H1 (cell line): ENCODE measurements at regions not wholly inside any gene's neighbourhood (a gene's known extent, or its start where the extent isn't known, plus 50 kb on each side); places are given as distances from the start of the nearest gene placed in this dataset.

Experiments used
- CTCF ChIA-PET: fragments of 300-600 bp; sonication (Branson Sonifier 250); formaldehyde crosslinking; loops from one replicate; lab custom pipeline; 2021; ENCODE audit not compliant: partially characterized antibody; lab: Charles Lee
- POLR2A ChIA-PET: fragments of 300-600 bp; sonication (Branson Sonifier 250); formaldehyde crosslinking; loops from one replicate; lab custom pipeline; 2021; ENCODE audit warnings: inconsistent platforms; ENCODE audit not compliant: partially characterized antibody; lab: Charles Lee
- DNase-seq, 2 experiments: peaks; one replicate each; pipeline versions ENCODE4 v3.0.0 to v3.0.0-alpha.2; 2010 to 2022; ENCODE audit warnings: low spot score in 2 of 2, low read depth in 1 of 2, mixed read lengths in 1 of 2
- FAIRE-seq: peaks from 2 replicates; lab custom pipeline; 2011; peaks lifted over from hg19 to GRCh38; lab: Jason Lieb, UNC
- H2AFZ ChIP-seq: 2 replicates; pipeline ENCODE4 v1.8.1; 2012; ENCODE audit warnings: low read length, inconsistent platforms
- H2AK5ac ChIP-seq: 2 replicates; pipeline ENCODE4 v1.6.1; 2013; ENCODE audit warnings: low read depth, low read length
- H2BK120ac ChIP-seq: replicated peaks from 2 replicates; pipeline ENCODE3; 2013; ENCODE audit warnings: low read depth, low read length, inconsistent platforms
- H2BK12ac ChIP-seq: 2 replicates; pipeline ENCODE4 v1.6.1; 2013; ENCODE audit warnings: low read depth, low read length
- H2BK15ac ChIP-seq: 2 replicates; pipeline ENCODE4 v1.6.1; 2013; ENCODE audit warnings: low read length
- H2BK20ac ChIP-seq: 2 replicates; pipeline ENCODE4 v1.6.1; 2013; ENCODE audit warnings: low read length
- H2BK5ac ChIP-seq: 2 replicates; pipeline ENCODE4 v1.6.1; 2013; ENCODE audit warnings: low read depth, low read length
- H3K14ac ChIP-seq: 2 replicates; pipeline ENCODE4 v1.6.1; 2013; ENCODE audit warnings: inconsistent platforms; ENCODE audit not compliant: insufficient read length
- H3K18ac ChIP-seq: 2 replicates; pipeline ENCODE4 v1.6.1; 2013; ENCODE audit warnings: low read length; ENCODE audit errors: extremely low read depth
- H3K23ac ChIP-seq: 2 replicates; pipeline ENCODE4 v1.6.1; 2013; ENCODE audit warnings: inconsistent platforms; ENCODE audit not compliant: insufficient read length
- H3K23me2 ChIP-seq: 2 replicates; pipeline ENCODE4 v1.6.1; 2013; ENCODE audit warnings: low read depth, low read length
- H3K27ac ChIP-seq: 2 replicates; pipeline ENCODE4 v1.6.1; 2011; ENCODE audit warnings: low read depth, low read length, inconsistent platforms
- H3K27me3 ChIP-seq, 4 experiments: replicated peaks in 1 of 4; 1 replicate in 1 of 4; 2 replicates in 3 of 4; pipeline versions ENCODE4 v1.6.1 to v1.8.1; 2011 to 2013; ENCODE audit warnings: low read length in 3 of 4, mild to moderate bottlenecking in 3 of 4, inconsistent platforms in 2 of 4, mixed read lengths in 2 of 4, moderate library complexity in 1 of 4; ENCODE audit not compliant: control insufficient read depth in 3 of 4, insufficient read depth in 3 of 4; ENCODE audit errors: extremely low read depth in 1 of 4
- H3K36me3 ChIP-seq, 4 experiments: 2 replicates each; pipeline versions ENCODE4 v1.6.1 to v1.8.1; 2011 to 2013; ENCODE audit warnings: mild to moderate bottlenecking in 4 of 4, low read length in 3 of 4, moderate library complexity in 2 of 4, control low read depth in 1 of 4, inconsistent platforms in 1 of 4; ENCODE audit not compliant: insufficient read depth in 4 of 4, control insufficient read depth in 2 of 4
- H3K4ac ChIP-seq: replicated peaks from 2 replicates; pipeline ENCODE3; 2013; ENCODE audit warnings: low read length, low read depth, mixed read lengths, inconsistent platforms; ENCODE audit not compliant: insufficient read length
- H3K4me1 ChIP-seq, 4 experiments: replicated peaks in 1 of 4; 1 replicate in 1 of 4; 2 replicates in 3 of 4; pipeline versions ENCODE4 v1.6.1 to v1.8.1; 2011 to 2013; ENCODE audit warnings: low read length in 3 of 4, inconsistent platforms in 2 of 4, mixed read lengths in 1 of 4; ENCODE audit not compliant: insufficient read depth in 4 of 4, control insufficient read depth in 3 of 4
- H3K4me2 ChIP-seq, 2 experiments: 2 replicates each; pipeline versions ENCODE4 v1.6.1 to v1.8.1; 2011 to 2013; ENCODE audit warnings: low read depth in 2 of 2, low read length in 2 of 2, control low read depth in 1 of 2, inconsistent platforms in 1 of 2, mild to moderate bottlenecking in 1 of 2; ENCODE audit not compliant: insufficient read depth in 1 of 2
- H3K4me3 ChIP-seq, 4 experiments: fragments of 200-600, 300-600 bp in 1 of 4; sonication (generic), shearing (Covaris generic), sonication (Bioruptor Twin) in 1 of 4; 2 replicates each; pipeline versions ENCODE4 v1.5.1 to v1.8.1; 2011 to 2016; ENCODE audit warnings: low read length in 4 of 4, low read depth in 3 of 4, control low read depth in 2 of 4, inconsistent platforms in 2 of 4, mild to moderate bottlenecking in 2 of 4, mixed read lengths in 1 of 4, moderate library complexity in 1 of 4; ENCODE audit not compliant: insufficient read depth in 2 of 4; ENCODE audit errors: extremely low read depth in 1 of 4
- H3K56ac ChIP-seq: replicated peaks from 2 replicates; pipeline ENCODE3; 2013; ENCODE audit warnings: low read depth, mild to moderate bottlenecking, mixed read lengths, low read length, inconsistent platforms; ENCODE audit not compliant: insufficient read length
- H3K79me1 ChIP-seq: 2 replicates; pipeline ENCODE4 v1.6.1; 2013; ENCODE audit warnings: low read depth, low read length, control low read depth
- H3K79me2 ChIP-seq, 2 experiments: 2 replicates each; pipeline versions ENCODE4 v1.6.1 to v1.8.1; 2012 to 2013; ENCODE audit warnings: low read length in 2 of 2, mild to moderate bottlenecking in 2 of 2, inconsistent platforms in 1 of 2; ENCODE audit not compliant: insufficient read depth in 2 of 2, control insufficient read depth in 1 of 2
- H3K9ac ChIP-seq, 4 experiments: replicated peaks in 1 of 4; 1 replicate in 1 of 4; 2 replicates in 3 of 4; pipeline versions ENCODE4 v1.6.1 to v1.8.1; 2011 to 2013; ENCODE audit warnings: low read depth in 3 of 4, low read length in 3 of 4, control low read depth in 2 of 4, mild to moderate bottlenecking in 2 of 4, moderate library complexity in 2 of 4, inconsistent platforms in 1 of 4; ENCODE audit errors: extremely low read depth in 1 of 4
- H3K9me3 ChIP-seq, 2 experiments: 2 replicates each; pipeline versions ENCODE4 v1.6.1 to v1.8.1; 2012 to 2013; ENCODE audit warnings: mild to moderate bottlenecking in 2 of 2, moderate library complexity in 2 of 2, control low read depth in 1 of 2, inconsistent platforms in 1 of 2, low read depth in 1 of 2, low read length in 1 of 2, mixed read lengths in 1 of 2; ENCODE audit not compliant: insufficient read depth in 2 of 2
- H4K20me1 ChIP-seq, 2 experiments: replicated peaks in 1 of 2; 2 replicates each; pipeline versions ENCODE3 to v1.8.1; 2011 to 2013; ENCODE audit warnings: inconsistent platforms in 2 of 2, low read length in 2 of 2, mild to moderate bottlenecking in 1 of 2; ENCODE audit not compliant: insufficient read depth in 2 of 2, control insufficient read depth in 1 of 2
- H4K5ac ChIP-seq: 2 replicates; pipeline ENCODE4 v1.6.1; 2013; ENCODE audit warnings: low read length, low read depth, mixed read lengths, inconsistent platforms; ENCODE audit not compliant: insufficient read length
- H4K8ac ChIP-seq: 2 replicates; pipeline ENCODE4 v1.8.0; 2013; ENCODE audit warnings: mild to moderate bottlenecking, moderate library complexity, low read length, inconsistent platforms; ENCODE audit not compliant: insufficient read depth; ENCODE audit errors: extremely low read depth
- H4K91ac ChIP-seq: replicated peaks from 2 replicates; pipeline ENCODE3; 2013; ENCODE audit warnings: low read length, mixed read lengths, inconsistent platforms; ENCODE audit not compliant: insufficient read length
- CBX5 ChIP-seq: fragments of 300-800, 300-1000 bp; sonication (generic); IDR thresholded peaks from 2 replicates; pipeline ENCODE4 v1.7.1; 2016; ENCODE audit warnings: antibody characterized with exemption, low read length, low read depth
- EGR1 ChIP-seq: IDR thresholded peaks from 2 replicates; pipeline ENCODE4 v1.6.1; 2011; ENCODE audit warnings: low read depth, low read length, borderline replicate concordance
- EZH2 ChIP-seq: fragments of 200-600 bp; sonication (generic); IDR thresholded peaks from 2 replicates; pipeline ENCODE4 v1.7.1; 2012; ENCODE audit warnings: low read depth, mild to moderate bottlenecking, moderate library complexity, low read length, inconsistent platforms; ENCODE audit not compliant: severe bottlenecking
- HDAC2 ChIP-seq, 2 experiments: fragments of 300-600 bp in 1 of 2; sonication (generic) in 1 of 2; IDR thresholded peaks; 2 replicates each; pipeline ENCODE4 v1.6.1; 2011 to 2012; ENCODE audit warnings: low read depth in 2 of 2, low read length in 2 of 2, mild to moderate bottlenecking in 2 of 2, moderate library complexity in 2 of 2, borderline replicate concordance in 1 of 2, inconsistent platforms in 1 of 2
- HDAC6 ChIP-seq: IDR thresholded peaks from one replicate; pipeline ENCODE4 v1.7.1; 2012; ENCODE audit warnings: low read depth, mild to moderate bottlenecking, inconsistent platforms, low read length, moderate library complexity
- POLR2A ChIP-seq, 2 experiments: IDR thresholded peaks; 1 replicate in 1 of 2; 2 replicates in 1 of 2; pipeline ENCODE4 v1.6.1; 2011; ENCODE audit warnings: low read depth in 2 of 2, low read length in 2 of 2, mild to moderate bottlenecking in 2 of 2; ENCODE audit errors: control extremely low read depth in 1 of 2
- RAD21 ChIP-seq, 2 experiments: IDR thresholded peaks in 1 of 2; conservative IDR thresholded peaks in 1 of 2; 2 replicates each; pipeline ENCODE4 v1.6.1; 2011; ENCODE audit warnings: low read depth in 2 of 2, low read length in 2 of 2, improper control_type of control experiment in 1 of 2, inconsistent platforms in 1 of 2, mild to moderate bottlenecking in 1 of 2, moderate library complexity in 1 of 2
- RXRA ChIP-seq: IDR thresholded peaks from 2 replicates; pipeline ENCODE4 v1.6.1; 2011; ENCODE audit warnings: low read depth, mild to moderate bottlenecking, low read length, moderate library complexity; ENCODE audit not compliant: insufficient read depth
- SIX5 ChIP-seq: IDR thresholded peaks from 2 replicates; pipeline ENCODE4 v1.6.1; 2011; ENCODE audit warnings: mild to moderate bottlenecking, low read depth, low read length
- ZNF274 ChIP-seq: IDR thresholded peaks from 2 replicates; pipeline ENCODE4 v1.7.0; 2012; ENCODE audit warnings: low read length, borderline replicate concordance; ENCODE audit errors: extremely low read depth
- WGBS, 2 experiments: shearing (Covaris generic) in 1 of 2; methylation state at CpG; one replicate each; pipeline versions ENCODE4 v1.1.6 to v1.1.7; 2013 to 2015; ENCODE audit warnings: low lambda C conversion rate in 2 of 2, mixed read lengths in 2 of 2, inconsistent platforms in 1 of 2, low coverage in 1 of 2, missing lambda C conversion rate in 1 of 2; ENCODE audit not compliant: insufficient replicate concordance in 2 of 2, insufficient coverage in 1 of 2, insufficient read length in 1 of 2; ENCODE audit errors: extremely low coverage in 1 of 2, missing lambda C conversion rate in 1 of 2; 5-methylcytosine and 5-hydroxymethylcytosine counted together
- TF ChIP-seq, protein P1 (sequence below): IDR thresholded peaks from 2 replicates; pipeline ENCODE4 v1.6.1; 2012; ENCODE audit warnings: inconsistent platforms

GRCh38 chr10:90308223-90308622 lies 549.6 kb downstream of the HTR7 start:
- H3K9ac ChIP-seq, result no peak overlapping the region
- DNase-seq (no peak), FAIRE-seq (no peak)
- ChIA-PET CTCF (no interaction called here), POLR2A (no interaction called here)
- no peak overlapping the region for H3K27ac ChIP-seq
- 90% methylated on average over 7 of the region's 7 CpGs; no CpG with 5 or more reads in 1 of the 2 experiments for WGBS, 2 experiments
- H2BK12ac ChIP-seq, result no peak overlapping the region
- H2BK5ac ChIP-seq, result no peak overlapping the region
- no peak overlapping the region; the same call in 1 of the 2 replicates for H3K18ac ChIP-seq
- no peak overlapping the region for H4K8ac ChIP-seq
- no peak overlapping the region for H3K23ac ChIP-seq
- no peak overlapping the region for H2BK120ac ChIP-seq
- H3K4me1 ChIP-seq, result peaks cover 0 to 5% (median 3%) of the 10 kb centered on the region in 4 experiments; a peak in 3 of 7 replicates
- H2AFZ ChIP-seq, result no peak overlapping the region
- no peak overlapping the region for H3K4me3 ChIP-seq
- no peak overlapping the region for H3K4me2 ChIP-seq
- H3K4ac ChIP-seq, result no peak overlapping the region
- no peak overlapping the region for H2BK15ac ChIP-seq
- H2AK5ac ChIP-seq, result no peak overlapping the region
- H3K23me2 ChIP-seq, result no peaks in the 10 kb centered on the region; the same call in 1 of the 2 replicates
- H4K91ac ChIP-seq, result no peak overlapping the region
- H3K79me2 ChIP-seq, result no peaks in the 10 kb centered on the region
- TF ChIP-seq HDAC2 (IDR thresholded peaks at IDR 0.05; ENCODE audit: borderline replicate concordance in 1 of 2, low read depth in 2 of 2, low read length in 2 of 2) (no peak), EGR1 (no peak), ZNF274 (no peak), HDAC6 (no peak), RXRA (no peak), CBX5 (no peak), SIX5 (no peak), RAD21 (IDR thresholded peaks at IDR 0.05 in 1 of 2, conservative IDR thresholded peaks at IDR 0.05 in 1 of 2; ENCODE audit: low read depth in 2 of 2, low read length in 2 of 2) (no peak), EZH2 (no peak), POLR2A (IDR thresholded peaks at IDR 0.05; ENCODE audit: control extremely low read depth in 1 of 2, low read depth in 2 of 2, low read length in 2 of 2) (no peak)
- TF ChIP-seq, protein P1, sequence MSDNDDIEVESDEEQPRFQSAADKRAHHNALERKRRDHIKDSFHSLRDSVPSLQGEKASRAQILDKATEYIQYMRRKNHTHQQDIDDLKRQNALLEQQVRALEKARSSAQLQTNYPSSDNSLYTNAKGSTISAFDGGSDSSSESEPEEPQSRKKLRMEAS, result no peak
- H3K56ac ChIP-seq, result no peak overlapping the region
- no peak overlapping the region for H4K5ac ChIP-seq
- no peak overlapping the region for H2BK20ac ChIP-seq
- peaks cover 0 to 6% of the 10 kb centered on the region in 2 experiments; a peak in 2 of 4 replicates for H3K9me3 ChIP-seq
- H3K14ac ChIP-seq, result no peak overlapping the region
- no peaks in the 10 kb centered on the region for H3K27me3 ChIP-seq
- H4K20me1 ChIP-seq, result no peaks in the 10 kb centered on the region
- no peaks in the 10 kb centered on the region for H3K79me1 ChIP-seq
- H3K36me3 ChIP-seq, result peaks cover 0 to 13% (median 2%) of the 10 kb centered on the region in 4 experiments; a peak in 3 of 8 replicates
